Stimulated activated naive CD8-positive, alpha-beta T cell treated with anti-CD3 and anti-CD28 coated beads, Interleukin-15, amount 100 ng/mL, for 72 hours (primary cell): ENCODE measurements at regions not wholly inside any gene's neighbourhood (a gene's known extent, or its start where the extent isn't known, plus 50 kb on each side); places are given as distances from the start of the nearest gene placed in this dataset.

Experiments used
- ATAC-seq: fragments of 150-1000 bp; cut with Tn5 transposase; 2 replicates; pipeline ENCODE4 v1.10.0; 2021; ENCODE audit warnings: mild to moderate bottlenecking, moderate library complexity
- DNase-seq, 2 donors: peaks; one replicate each; pipeline ENCODE4 v3.0.0; 2021 to 2022
- H3K27ac Mint-ChIP-seq, 2 donors: one replicate each; pipeline ENCODE4 v1.8.0; 2022; ENCODE audit warnings: mild to moderate bottlenecking in 2 of 2, mixed read lengths in 2 of 2, moderate library complexity in 2 of 2
- H3K27me3 Mint-ChIP-seq: one replicate; pipeline ENCODE4 v1.8.0; 2022; ENCODE audit warnings: mixed read lengths
- H3K4me1 Mint-ChIP-seq: one replicate; pipeline ENCODE4 v1.8.0; 2022; ENCODE audit warnings: mild to moderate bottlenecking, mixed read lengths
- H3K4me3 Mint-ChIP-seq, 2 donors: one replicate each; pipeline ENCODE4 v1.8.0; 2022; ENCODE audit warnings: mild to moderate bottlenecking in 2 of 2, mixed read lengths in 2 of 2, moderate library complexity in 1 of 2
- H3K9me3 Mint-ChIP-seq, 2 donors: one replicate each; pipeline ENCODE4 v1.8.0; 2022; ENCODE audit warnings: mixed read lengths in 2 of 2

- no peak for ATAC-seq
- no peak overlapping the region for H3K4me3 Mint-ChIP-seq
- H3K9me3 Mint-ChIP-seq: no peaks in the 10 kb centered on the region
Measured at GRCh38 chr2:201974171-201975100, 59.2 kb upstream of the FZD7 start.

GRCh38 chr2:201975434-201975833 is 58.2 kb upstream of the FZD7 start:
- Mint-ChIP-seq H3K27me3 (no peaks in the 10 kb centered on the region), H3K9me3 (no peaks in the 10 kb centered on the region), H3K27ac (no peak overlapping the region), H3K4me1 (no peaks in the 10 kb centered on the region), H3K4me3 (no peak overlapping the region)
- DNase-seq: no peak
- ATAC-seq: no peak

More at GRCh38 chr2:201974171-201975100, 59.2 kb upstream of the FZD7 start:
- Mint-ChIP-seq H3K4me1 (no peaks in the 10 kb centered on the region), H3K27ac (no peak overlapping the region), H3K27me3 (no peaks in the 10 kb centered on the region)
- no peak for DNase-seq

- no peak for ATAC-seq
- H3K4me1 Mint-ChIP-seq: no peaks in the 10 kb centered on the region
- H3K4me3 Mint-ChIP-seq: no peak overlapping the region
- H3K27me3 Mint-ChIP-seq: no peaks in the 10 kb centered on the region
- no peaks in the 10 kb centered on the region for H3K9me3 Mint-ChIP-seq
- no peak for DNase-seq
- no peak overlapping the region for H3K27ac Mint-ChIP-seq
Measured at GRCh38 chr2:201975964-201976612, 57.6 kb upstream of the FZD7 start.

GRCh38 chr2:201977651-201978050 is 56.0 kb upstream of the FZD7 start:
- Mint-ChIP-seq H3K4me3 (no peak overlapping the region), H3K9me3 (no peaks in the 10 kb centered on the region), H3K27ac (peak overlapping the region in 1 of 2 donors; percentile 38), H3K4me1 (no peaks in the 10 kb centered on the region), H3K27me3 (no peaks in the 10 kb centered on the region)
- ATAC-seq: no peak
- no peak for DNase-seq

- Mint-ChIP-seq H3K27me3 (no peaks in the 10 kb centered on the region), H3K9me3 (no peaks in the 10 kb centered on the region), H3K4me3 (no peak overlapping the region), H3K4me1 (no peaks in the 10 kb centered on the region), H3K27ac (no peak overlapping the region)
- DNase-seq (no peak), ATAC-seq (no peak)
Measured at GRCh38 chr2:201978333-201978732, 55.3 kb upstream of the FZD7 start.

DNA sequence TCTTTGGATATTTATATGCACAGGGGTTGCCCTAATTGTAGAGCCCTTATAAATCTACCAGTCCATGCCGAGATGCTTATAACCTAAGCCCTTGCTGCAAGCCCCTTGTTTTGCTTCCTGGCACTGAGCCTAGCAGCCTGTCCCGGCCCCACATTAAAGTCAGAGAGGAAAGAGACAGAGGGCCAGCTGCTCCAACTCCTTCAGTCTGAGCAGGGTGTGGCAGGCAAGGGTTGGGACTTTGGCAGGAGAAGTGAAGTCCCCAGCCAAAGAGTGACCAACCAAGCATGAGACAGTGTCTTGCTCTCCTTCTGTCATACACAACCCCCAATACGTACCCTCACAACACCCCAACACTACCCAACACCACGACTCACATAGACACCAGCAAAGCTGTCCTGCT is 54.7 kb upstream of the FZD7 start:
- no peak overlapping the region for H3K4me3 Mint-ChIP-seq
- no peaks in the 10 kb centered on the region for H3K4me1 Mint-ChIP-seq

GRCh38 chr2:201980389-201980821 is 53.2 kb upstream of the FZD7 start:
- no peak for ATAC-seq
- H3K27me3 Mint-ChIP-seq: no peaks in the 10 kb centered on the region
- no peak for DNase-seq

More for the DNA sequence above, 54.7 kb upstream of the FZD7 start:
- Mint-ChIP-seq H3K27ac (no peak overlapping the region), H3K9me3 (no peaks in the 10 kb centered on the region), H3K27me3 (no peaks in the 10 kb centered on the region)
- DNase-seq (no peak), ATAC-seq (no peak)

DNA sequence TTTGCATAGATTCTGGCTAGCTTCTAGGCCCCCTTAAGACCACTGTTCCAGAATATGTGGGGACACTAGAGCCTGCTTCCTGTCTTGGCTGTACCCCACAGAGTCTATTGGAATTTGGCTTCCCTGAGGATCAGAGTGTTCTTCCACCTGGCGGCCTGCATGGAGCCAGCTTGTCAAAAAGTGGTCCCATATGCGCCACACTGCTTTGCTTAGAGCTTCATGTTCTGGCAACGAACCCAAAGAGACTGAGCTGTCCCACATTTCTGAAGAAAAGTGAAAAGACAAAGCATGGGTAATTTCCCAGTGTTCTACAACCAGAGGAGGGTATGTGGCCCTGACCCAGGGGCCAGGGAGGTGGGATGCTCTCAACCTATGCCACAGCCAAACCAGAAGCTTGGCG is 52.7 kb upstream of the FZD7 start:
- no peaks in the 10 kb centered on the region for H3K9me3 Mint-ChIP-seq
- peaks cover 12% of the 10 kb centered on the region for H3K4me1 Mint-ChIP-seq
- no peak overlapping the region for H3K27ac Mint-ChIP-seq
- no peaks in the 10 kb centered on the region for H3K27me3 Mint-ChIP-seq
- DNase-seq: no peak
- H3K4me3 Mint-ChIP-seq: no peak overlapping the region
- no peak for ATAC-seq

More at GRCh38 chr2:201980389-201980821, 53.2 kb upstream of the FZD7 start:
- Mint-ChIP-seq H3K27ac (no peak overlapping the region), H3K9me3 (no peaks in the 10 kb centered on the region), H3K4me3 (no peak overlapping the region), H3K4me1 (peaks cover 7% of the 10 kb centered on the region)

GRCh38 chr2:201983174-201983573 is 50.5 kb upstream of the FZD7 start:
- no peaks in the 10 kb centered on the region for H3K27me3 Mint-ChIP-seq
- DNase-seq (no peak), ATAC-seq (no peak)
- H3K4me1 Mint-ChIP-seq: peaks cover 12% of the 10 kb centered on the region
- no peak overlapping the region for H3K27ac Mint-ChIP-seq
- H3K4me3 Mint-ChIP-seq: no peak overlapping the region
- H3K9me3 Mint-ChIP-seq: no peaks in the 10 kb centered on the region

DNA sequence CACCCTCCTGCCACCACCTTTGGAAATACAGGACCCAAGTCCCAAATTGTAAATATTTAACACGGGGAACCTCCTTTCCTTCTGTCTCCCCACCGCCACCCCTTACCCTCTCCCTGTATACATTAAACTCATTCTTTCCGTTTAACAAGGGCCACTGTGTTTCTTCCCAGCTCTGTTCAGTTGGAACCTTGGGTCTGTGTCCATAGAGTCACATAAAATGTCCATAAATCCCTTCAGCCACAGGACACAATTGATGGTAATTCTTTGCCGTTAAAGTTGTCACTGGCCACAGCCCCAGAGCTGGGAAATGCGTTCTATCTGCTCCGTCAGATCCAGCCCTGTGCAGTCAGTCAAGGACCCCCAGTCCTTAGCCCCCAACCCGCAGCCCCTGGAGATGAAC is 49.9 kb upstream of the FZD7 start:
- Mint-ChIP-seq H3K27me3 (no peaks in the 10 kb centered on the region), H3K4me3 (no peak overlapping the region), H3K4me1 (peaks cover 12% of the 10 kb centered on the region), H3K27ac (no peak overlapping the region), H3K9me3 (no peaks in the 10 kb centered on the region)
- no peak for DNase-seq
- ATAC-seq: no peak
